ENCODE measurements at regions not wholly inside any gene's neighbourhood (a gene's known extent, or its start where the extent isn't known, plus 50 kb on each side); places are given as distances from the start of the nearest gene placed in this dataset.

DNA sequence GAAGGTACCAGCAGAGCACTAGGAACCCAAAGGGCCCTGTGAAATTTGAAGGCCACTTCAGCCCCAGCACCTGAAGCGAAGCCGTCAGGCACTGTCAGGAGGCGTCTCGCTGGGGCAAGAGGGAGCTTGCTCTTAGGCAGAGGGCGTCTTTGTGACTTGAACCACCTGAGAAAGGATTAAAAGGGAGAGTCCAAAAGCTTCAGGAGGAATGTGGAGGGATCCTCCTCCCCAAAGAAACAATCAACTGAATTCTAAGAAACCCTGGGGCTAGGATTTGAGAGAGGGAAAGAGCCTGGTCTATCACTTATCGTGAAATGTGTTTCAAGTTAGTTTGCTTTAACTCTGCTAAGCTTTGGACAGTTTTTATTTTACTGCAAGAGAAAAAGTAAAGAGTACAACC, 324.9 kb upstream of the SOX11 start:
- ChIA-PET POLR2A (no interaction called here), CTCF (no interaction called here)
- DNase-seq (ENCODE audit: low read depth): no peak
- no peak overlapping the region for H3K4me3 ChIP-seq (ENCODE audit: low read depth, low read length)
- H3K36me3 ChIP-seq (ENCODE audit: control insufficient read depth, insufficient read depth, low read length): no peaks in the 10 kb centered on the region
- no peaks in the 10 kb centered on the region for H3K27me3 ChIP-seq (ENCODE audit: control insufficient read depth, insufficient read depth, low read length)
- TF ChIP-seq, protein P1, sequence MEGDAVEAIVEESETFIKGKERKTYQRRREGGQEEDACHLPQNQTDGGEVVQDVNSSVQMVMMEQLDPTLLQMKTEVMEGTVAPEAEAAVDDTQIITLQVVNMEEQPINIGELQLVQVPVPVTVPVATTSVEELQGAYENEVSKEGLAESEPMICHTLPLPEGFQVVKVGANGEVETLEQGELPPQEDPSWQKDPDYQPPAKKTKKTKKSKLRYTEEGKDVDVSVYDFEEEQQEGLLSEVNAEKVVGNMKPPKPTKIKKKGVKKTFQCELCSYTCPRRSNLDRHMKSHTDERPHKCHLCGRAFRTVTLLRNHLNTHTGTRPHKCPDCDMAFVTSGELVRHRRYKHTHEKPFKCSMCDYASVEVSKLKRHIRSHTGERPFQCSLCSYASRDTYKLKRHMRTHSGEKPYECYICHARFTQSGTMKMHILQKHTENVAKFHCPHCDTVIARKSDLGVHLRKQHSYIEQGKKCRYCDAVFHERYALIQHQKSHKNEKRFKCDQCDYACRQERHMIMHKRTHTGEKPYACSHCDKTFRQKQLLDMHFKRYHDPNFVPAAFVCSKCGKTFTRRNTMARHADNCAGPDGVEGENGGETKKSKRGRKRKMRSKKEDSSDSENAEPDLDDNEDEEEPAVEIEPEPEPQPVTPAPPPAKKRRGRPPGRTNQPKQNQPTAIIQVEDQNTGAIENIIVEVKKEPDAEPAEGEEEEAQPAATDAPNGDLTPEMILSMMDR (IDR thresholded peaks at IDR 0.05; ENCODE audit: insufficient read depth, low read depth, low read length): no peak

DNA sequence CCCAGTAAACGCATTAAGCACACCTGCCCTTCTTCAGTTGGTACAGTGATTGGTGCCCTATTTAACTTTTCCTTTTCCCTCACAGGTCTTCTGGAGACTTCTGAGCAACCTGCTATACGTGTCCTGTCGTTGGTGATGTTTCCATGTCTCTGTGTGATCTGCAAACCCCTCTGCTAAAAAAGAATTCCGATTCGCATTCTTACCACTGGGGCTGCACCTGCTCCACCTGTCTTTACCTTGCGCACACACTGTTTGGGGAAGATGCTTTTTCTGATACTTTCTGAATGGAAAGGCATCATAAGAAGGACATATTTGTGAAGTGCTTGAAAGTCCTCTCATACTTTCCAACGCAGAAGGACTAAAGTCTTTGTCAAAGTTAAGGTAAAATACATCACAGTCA, 323.9 kb upstream of the SOX11 start:
- H3K36me3 ChIP-seq (ENCODE audit: control insufficient read depth, insufficient read depth, low read length): no peaks in the 10 kb centered on the region
- no peak overlapping the region for H3K4me3 ChIP-seq (ENCODE audit: low read depth, low read length)
- ChIA-PET CTCF (no interaction called here), POLR2A (no interaction called here)
- DNase-seq (ENCODE audit: low read depth): no peak
- H3K27me3 ChIP-seq (ENCODE audit: control insufficient read depth, insufficient read depth, low read length): no peaks in the 10 kb centered on the region
- TF ChIP-seq, protein P1 (IDR thresholded peaks at IDR 0.05; ENCODE audit: insufficient read depth, low read depth, low read length): no peak

DNA sequence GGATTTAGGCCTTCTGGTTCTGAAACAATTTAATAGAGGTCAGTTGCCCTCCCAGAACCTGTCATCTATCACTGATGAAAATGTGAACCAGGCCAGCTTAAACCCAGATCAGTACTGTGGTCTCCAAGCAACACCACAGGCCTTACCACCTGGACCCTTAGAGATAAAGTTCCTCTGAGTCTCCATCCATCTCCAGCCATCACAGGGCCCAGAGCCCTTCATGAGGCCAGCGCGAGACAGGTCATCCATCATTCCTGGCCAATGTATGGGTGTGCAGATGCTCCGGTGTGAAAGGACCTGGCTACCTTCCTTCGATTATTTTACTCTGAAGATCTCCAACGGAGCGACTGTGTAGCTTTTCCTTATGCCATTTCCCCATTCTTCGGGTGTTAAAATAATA, 322.7 kb upstream of the SOX11 start:
- no peaks in the 10 kb centered on the region for H3K27me3 ChIP-seq (ENCODE audit: control insufficient read depth, insufficient read depth, low read length)
- TF ChIP-seq, protein P1 (IDR thresholded peaks at IDR 0.05; ENCODE audit: insufficient read depth, low read depth, low read length): no peak
- ChIA-PET CTCF (interaction anchor here (0.8 kb wide), 1 partner anchor 64 kb away, joined by 3 read pairs; no protein-coding TSS in a partner anchor), POLR2A (no interaction called here)
- H3K4me3 ChIP-seq (ENCODE audit: low read depth, low read length): no peak overlapping the region
- no peak for DNase-seq (ENCODE audit: low read depth)
- no peaks in the 10 kb centered on the region for H3K36me3 ChIP-seq (ENCODE audit: control insufficient read depth, insufficient read depth, low read length)

DNA sequence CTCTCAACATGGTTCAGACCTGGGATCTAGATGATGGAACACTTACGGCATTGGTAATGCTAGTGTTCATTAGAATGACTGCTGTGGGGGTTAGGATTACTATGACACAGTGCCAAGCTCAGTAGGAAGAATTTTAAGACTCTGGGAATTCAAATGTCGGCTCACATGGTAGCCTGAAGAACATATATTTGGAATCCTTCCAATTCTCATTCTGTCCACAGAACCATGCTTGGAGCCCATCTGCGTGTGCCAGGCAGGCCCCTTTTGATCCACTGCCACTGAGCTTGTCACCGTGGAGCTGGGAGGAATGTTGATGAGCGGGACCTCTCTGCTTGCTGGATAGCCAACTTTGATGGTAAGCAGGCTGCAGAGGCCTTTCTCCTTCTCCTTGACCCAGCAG, 322.0 kb upstream of the SOX11 start:
- no peaks in the 10 kb centered on the region for H3K36me3 ChIP-seq (ENCODE audit: control insufficient read depth, insufficient read depth, low read length)
- DNase-seq (ENCODE audit: low read depth): no peak
- H3K27me3 ChIP-seq (ENCODE audit: control insufficient read depth, insufficient read depth, low read length): no peaks in the 10 kb centered on the region
- ChIA-PET POLR2A (no interaction called here), CTCF (interaction anchor here (0.8 kb wide), 1 partner anchor 63 kb away, joined by 3 read pairs; no protein-coding TSS in a partner anchor)
- H3K4me3 ChIP-seq (ENCODE audit: low read depth, low read length): no peak overlapping the region
- TF ChIP-seq, protein P1 (IDR thresholded peaks at IDR 0.05; ENCODE audit: insufficient read depth, low read depth, low read length): no peak

DNA sequence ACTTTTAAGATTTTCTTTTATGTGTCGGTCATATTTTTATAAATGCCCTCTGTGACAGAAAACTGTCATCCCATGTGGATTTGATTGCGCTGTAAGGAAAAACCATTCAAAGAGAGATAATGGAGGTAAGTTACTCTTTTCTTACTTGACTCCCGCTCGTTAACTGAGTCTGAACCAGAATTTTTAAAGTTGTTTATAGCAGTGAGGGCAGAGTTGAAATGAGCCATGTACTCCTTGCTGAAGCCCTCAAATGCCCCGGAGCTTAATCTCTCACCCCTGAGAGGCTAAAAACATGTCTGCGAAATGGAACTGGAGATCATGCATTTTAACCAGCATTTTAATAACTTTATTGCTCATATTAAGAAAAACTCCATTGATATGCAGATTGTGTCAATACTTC, 320.0 kb upstream of the SOX11 start:
- Histone ChIP-seq H3K27me3 (ENCODE audit: control insufficient read depth, insufficient read depth, low read length) (no peaks in the 10 kb centered on the region), H3K4me3 (ENCODE audit: low read depth, low read length) (no peak overlapping the region), H3K36me3 (ENCODE audit: control insufficient read depth, insufficient read depth, low read length) (no peaks in the 10 kb centered on the region)
- no peak for DNase-seq (ENCODE audit: low read depth)
- ChIA-PET CTCF (no interaction called here), POLR2A (no interaction called here)
- TF ChIP-seq, protein P1 (IDR thresholded peaks at IDR 0.05; ENCODE audit: insufficient read depth, low read depth, low read length): no peak

Data from BJ (cell line).